Chondrocyte (in vitro differentiated cells): ENCODE measurements at regions not wholly inside any gene's neighbourhood (a gene's known extent, or its start where the extent isn't known, plus 50 kb on each side); places are given as distances from the start of the nearest gene placed in this dataset.
"Not testable (repeated sequence)": the region's sequence is repeated elsewhere in the genome, so short reads cannot be mapped to it uniquely, and the experiment has no call there.

Experiments used
- DNase-seq: peaks from one replicate; pipeline ENCODE4 v3.0.0; 2021; ENCODE audit warnings: mixed read lengths, low spot score
- H3K27ac Mint-ChIP-seq: one replicate; pipeline ENCODE4 v1.8.0; 2021; ENCODE audit warnings: mild to moderate bottlenecking, moderate library complexity, mixed read lengths; ENCODE audit not compliant: unreplicated experiment
- H3K27me3 Mint-ChIP-seq: 2 replicates; pipeline ENCODE4 v1.8.0; 2021; ENCODE audit warnings: low read depth, mixed read lengths
- H3K36me3 Mint-ChIP-seq: 2 replicates; pipeline ENCODE4 v1.8.0; 2021; ENCODE audit warnings: low read depth, mixed read lengths
- H3K4me1 Mint-ChIP-seq: 2 replicates; pipeline ENCODE4 v1.8.0; 2021; ENCODE audit warnings: low read depth, mild to moderate bottlenecking, mixed read lengths
- H3K4me3 Mint-ChIP-seq: one replicate; pipeline ENCODE4 v1.8.0; 2021; ENCODE audit warnings: mild to moderate bottlenecking, moderate library complexity, mixed read lengths; ENCODE audit not compliant: unreplicated experiment
- H3K9me3 Mint-ChIP-seq: 2 replicates; pipeline ENCODE4 v1.8.0; 2021; ENCODE audit warnings: low read depth, mixed read lengths

DNA sequence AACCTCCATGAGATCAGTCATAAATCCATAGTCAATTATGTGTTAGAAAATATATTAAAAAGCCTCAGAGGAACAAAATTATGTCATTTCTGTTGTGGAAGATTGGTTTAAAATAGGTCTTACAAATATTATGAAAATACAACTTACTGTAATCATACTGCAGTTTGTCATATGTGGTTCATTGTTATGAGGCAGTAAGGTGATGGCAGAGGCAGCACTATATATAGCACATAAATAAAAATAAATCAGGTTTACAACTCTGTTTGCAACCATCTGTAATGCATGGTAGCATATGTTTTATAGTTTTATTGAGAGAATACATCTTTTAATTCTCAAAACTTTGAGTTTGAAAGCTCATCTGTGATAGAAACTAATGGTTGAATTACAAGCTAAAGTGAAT is 651.4 kb downstream of the PCDH11X start:
- not testable (repeated sequence) for H3K27me3 Mint-ChIP-seq, DNase-seq, H3K27ac Mint-ChIP-seq, H3K4me3 Mint-ChIP-seq, H3K9me3 Mint-ChIP-seq, H3K4me1 Mint-ChIP-seq, H3K36me3 Mint-ChIP-seq

- not testable (repeated sequence) for H3K4me3 Mint-ChIP-seq, H3K36me3 Mint-ChIP-seq, DNase-seq, H3K27ac Mint-ChIP-seq, H3K27me3 Mint-ChIP-seq, H3K9me3 Mint-ChIP-seq, H3K4me1 Mint-ChIP-seq
These were observed 681.4 kb downstream of the PCDH11X start for GRCh38 chrX:92460539-92460938.

GRCh38 chrX:92480165-92480564 is 701.0 kb downstream of the PCDH11X start:
- not testable (repeated sequence) for DNase-seq, H3K27me3 Mint-ChIP-seq, H3K9me3 Mint-ChIP-seq, H3K4me3 Mint-ChIP-seq, H3K4me1 Mint-ChIP-seq, H3K36me3 Mint-ChIP-seq, H3K27ac Mint-ChIP-seq

DNA sequence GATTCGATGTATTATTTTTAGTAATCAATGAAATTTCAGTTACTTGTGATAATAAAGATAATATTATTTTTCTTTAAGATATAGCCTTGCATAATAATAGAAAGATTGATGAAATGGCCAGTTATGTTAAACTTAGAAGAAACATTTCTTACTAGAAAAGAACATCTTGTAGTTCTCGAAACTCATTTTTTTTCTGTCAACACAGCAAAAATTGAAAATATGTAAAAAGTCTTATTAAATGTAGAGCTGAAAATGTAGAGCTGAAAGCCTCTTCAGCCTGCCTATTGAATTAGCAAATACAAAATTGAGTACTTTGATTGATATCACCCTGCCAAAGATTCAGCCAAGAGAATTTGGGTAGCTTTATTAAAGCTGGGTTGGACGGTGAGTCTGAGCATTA is 706.3 kb downstream of the PCDH11X start:
- H3K4me1 Mint-ChIP-seq, DNase-seq, H3K36me3 Mint-ChIP-seq, H3K27me3 Mint-ChIP-seq, H3K4me3 Mint-ChIP-seq, H3K27ac Mint-ChIP-seq, H3K9me3 Mint-ChIP-seq: not testable (repeated sequence)

GRCh38 chrX:92515270-92515669 is 736.1 kb downstream of the PCDH11X start:
- not testable (repeated sequence) for H3K27me3 Mint-ChIP-seq, H3K4me3 Mint-ChIP-seq

DNA sequence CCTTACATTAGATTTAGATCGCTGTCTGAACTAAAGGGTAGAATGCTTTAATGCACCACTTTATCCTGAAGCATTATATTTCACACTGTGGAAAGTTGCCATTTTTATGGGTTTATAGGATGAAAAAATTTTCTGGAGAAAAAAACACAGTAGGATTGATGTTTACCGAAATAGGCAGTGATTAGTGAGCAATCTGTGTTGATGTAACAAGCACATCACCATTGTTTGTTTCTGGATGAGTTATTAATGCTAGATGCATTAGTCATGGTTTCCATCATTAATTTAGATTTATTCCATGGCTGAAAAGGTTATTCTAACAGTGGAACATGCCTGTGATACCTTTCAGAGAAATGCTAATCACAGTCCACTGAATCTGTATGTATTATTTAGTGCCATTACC is 749.8 kb downstream of the PCDH11X start:
- not testable (repeated sequence) for H3K4me1 Mint-ChIP-seq, H3K27me3 Mint-ChIP-seq, H3K27ac Mint-ChIP-seq, DNase-seq, H3K36me3 Mint-ChIP-seq, H3K4me3 Mint-ChIP-seq, H3K9me3 Mint-ChIP-seq

More at GRCh38 chrX:92515270-92515669, 736.1 kb downstream of the PCDH11X start:
- not testable (repeated sequence) for H3K9me3 Mint-ChIP-seq, DNase-seq, H3K27ac Mint-ChIP-seq, H3K36me3 Mint-ChIP-seq, H3K4me1 Mint-ChIP-seq

GRCh38 chrX:92540461-92540860 is 761.3 kb downstream of the PCDH11X start:
- H3K27me3 Mint-ChIP-seq, H3K4me1 Mint-ChIP-seq, H3K4me3 Mint-ChIP-seq, H3K36me3 Mint-ChIP-seq, H3K27ac Mint-ChIP-seq, H3K9me3 Mint-ChIP-seq, DNase-seq: not testable (repeated sequence)

GRCh38 chrX:92558323-92558722 is 779.1 kb downstream of the PCDH11X start:
- not testable (repeated sequence) for H3K9me3 Mint-ChIP-seq, H3K36me3 Mint-ChIP-seq, DNase-seq, H3K27ac Mint-ChIP-seq, H3K4me1 Mint-ChIP-seq, H3K27me3 Mint-ChIP-seq, H3K4me3 Mint-ChIP-seq

DNA sequence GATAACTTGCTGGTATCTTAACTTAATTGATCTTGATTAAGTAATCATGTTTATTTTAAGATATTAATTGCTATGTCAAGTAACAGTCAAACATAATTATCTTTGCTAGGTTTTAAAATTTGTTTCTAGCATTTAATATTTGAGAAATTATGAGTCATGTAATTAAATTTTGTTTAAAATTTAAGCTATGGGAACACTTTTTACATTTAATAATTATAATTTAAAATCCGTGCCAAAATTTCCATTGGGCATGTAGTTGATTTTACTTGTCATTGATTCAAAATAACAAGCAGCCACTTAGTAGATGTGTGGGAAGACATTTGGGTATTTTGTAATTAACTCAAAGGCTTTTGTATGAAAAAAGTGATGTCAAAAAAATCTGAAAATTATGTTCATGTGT is 779.6 kb downstream of the PCDH11X start:
- not testable (repeated sequence) for H3K27ac Mint-ChIP-seq, DNase-seq, H3K27me3 Mint-ChIP-seq, H3K9me3 Mint-ChIP-seq, H3K4me1 Mint-ChIP-seq, H3K4me3 Mint-ChIP-seq, H3K36me3 Mint-ChIP-seq

DNA sequence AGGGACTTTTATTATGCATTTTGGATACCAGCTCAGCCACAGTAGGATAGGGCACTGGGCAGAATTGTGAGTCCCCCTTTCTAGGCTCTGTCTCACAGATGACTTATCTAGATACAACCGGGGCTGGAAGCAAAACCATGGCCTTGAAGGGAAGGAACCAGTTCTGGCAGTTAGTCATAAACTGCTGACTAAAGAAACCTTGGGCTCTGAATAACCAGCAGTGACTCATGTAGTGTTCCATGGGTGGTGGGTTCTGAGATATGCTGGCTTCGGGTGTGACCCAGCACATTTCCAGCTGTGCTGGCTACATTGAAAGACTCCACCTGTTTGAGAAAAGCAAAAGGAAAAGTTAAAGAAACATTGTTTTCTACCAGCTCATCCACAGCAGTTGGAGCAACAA is 780.9 kb downstream of the PCDH11X start:
- H3K36me3 Mint-ChIP-seq, H3K27ac Mint-ChIP-seq, H3K4me1 Mint-ChIP-seq, H3K4me3 Mint-ChIP-seq, DNase-seq, H3K9me3 Mint-ChIP-seq, H3K27me3 Mint-ChIP-seq: not testable (repeated sequence)

- H3K27me3 Mint-ChIP-seq, H3K27ac Mint-ChIP-seq, H3K4me1 Mint-ChIP-seq, DNase-seq, H3K36me3 Mint-ChIP-seq, H3K4me3 Mint-ChIP-seq, H3K9me3 Mint-ChIP-seq: not testable (repeated sequence)
These were observed 791.0 kb downstream of the PCDH11X start for GRCh38 chrX:92570217-92570616.

- not testable (repeated sequence) for H3K9me3 Mint-ChIP-seq, H3K27ac Mint-ChIP-seq, H3K36me3 Mint-ChIP-seq, H3K4me1 Mint-ChIP-seq, H3K4me3 Mint-ChIP-seq, H3K27me3 Mint-ChIP-seq, DNase-seq
These were observed 807.5 kb downstream of the PCDH11X start for GRCh38 chrX:92586643-92587042.

- DNase-seq, H3K4me1 Mint-ChIP-seq, H3K27me3 Mint-ChIP-seq, H3K36me3 Mint-ChIP-seq, H3K4me3 Mint-ChIP-seq, H3K9me3 Mint-ChIP-seq, H3K27ac Mint-ChIP-seq: not testable (repeated sequence)
These were observed 810.5 kb downstream of the PCDH11X start for GRCh38 chrX:92589676-92590075.

GRCh38 chrX:92590726-92591298 is 811.6 kb downstream of the PCDH11X start:
- not testable (repeated sequence) for H3K4me3 Mint-ChIP-seq, H3K27me3 Mint-ChIP-seq, DNase-seq, H3K9me3 Mint-ChIP-seq, H3K4me1 Mint-ChIP-seq, H3K36me3 Mint-ChIP-seq, H3K27ac Mint-ChIP-seq
